ENCODE measurements at regions not wholly inside any gene's neighbourhood (a gene's known extent, or its start where the extent isn't known, plus 50 kb on each side); places are given as distances from the start of the nearest gene placed in this dataset.

- TF ChIP-seq ZNF503 (CRISPR knock-in tag; IDR thresholded peaks at IDR 0.05): no peak
- TF ChIP-seq ZNF281 (CRISPR knock-in tag; IDR thresholded peaks at IDR 0.05; ENCODE audit: borderline replicate concordance): no peak
- no peak for TF ChIP-seq ZNF781 (CRISPR knock-in tag; IDR thresholded peaks at IDR 0.05; ENCODE audit: borderline replicate concordance, not compliant biosample characterization)
- TF ChIP-seq DR1 (CRISPR knock-in tag; IDR thresholded peaks at IDR 0.05): no peak
- TF ChIP-seq RBAK (CRISPR knock-in tag; IDR thresholded peaks at IDR 0.05): no peak
- no peak for TF ChIP-seq ISL2 (CRISPR knock-in tag; IDR thresholded peaks at IDR 0.05)
- TF ChIP-seq ZNF354B (CRISPR knock-in tag; IDR thresholded peaks at IDR 0.05): no peak
- no peak for TF ChIP-seq FOXC1 (CRISPR knock-in tag; IDR thresholded peaks at IDR 0.05; ENCODE audit: borderline replicate concordance)
- TF ChIP-seq SMYD3 (CRISPR knock-in tag; IDR thresholded peaks at IDR 0.05): no peak
- no peak for TF ChIP-seq SP1 (IDR thresholded peaks at IDR 0.05)
- no peak for TF ChIP-seq SP1 (CRISPR knock-in tag; IDR thresholded peaks at IDR 0.05)
- TF ChIP-seq ZNF350 (CRISPR knock-in tag; IDR thresholded peaks at IDR 0.05; ENCODE audit: borderline replicate concordance, low read depth): no peak
- TF ChIP-seq ZNF33A (CRISPR knock-in tag; IDR thresholded peaks at IDR 0.05; ENCODE audit: borderline replicate concordance): no peak
- TF ChIP-seq CBX5 (CRISPR knock-in tag; IDR thresholded peaks at IDR 0.05; ENCODE audit: borderline replicate concordance): no peak
- no peak for TF ChIP-seq ZNF382 (CRISPR knock-in tag; IDR thresholded peaks at IDR 0.05; ENCODE audit: borderline replicate concordance)
Observed at GRCh38 chr10:75286901-75287300, 51.1 kb upstream of the COMTD1 start (continued).

Measured in HepG2 (cell line).